Natural killer cell treated with Interleukin-12 subunit alpha and Interleukin-12 subunit beta and Interleukin-15 and Interleukin-18, amount 100 ng/mL, for 72 hours (primary cell): ENCODE measurements at regions not wholly inside any gene's neighbourhood (a gene's known extent, or its start where the extent isn't known, plus 50 kb on each side); places are given as distances from the start of the nearest gene placed in this dataset.
"Not testable (repeated sequence)": the region's sequence is repeated elsewhere in the genome, so short reads cannot be mapped to it uniquely, and the experiment has no call there.

ENCODE experiments used
- ATAC-seq, 2 donors: fragments of 150-1000 bp; cut with Tn5 transposase in 1 of 2; sonication (Bioruptor Pico), chemical (Tn5 transposase) in 1 of 2; 2 replicates each; pipeline ENCODE4 v1.10.0; 2021
- DNase-seq: peaks from one replicate; pipeline ENCODE4 v3.0.0; 2022; ENCODE audit warnings: low spot score
- H3K27ac Mint-ChIP-seq, 2 donors: 1 replicate in 1 of 2; 2 replicates in 1 of 2; pipeline ENCODE4 v1.8.0; 2022; ENCODE audit warnings: mixed read lengths in 2 of 2, mild to moderate bottlenecking in 1 of 2, moderate library complexity in 1 of 2
- H3K27me3 Mint-ChIP-seq, 2 donors: 1 replicate in 1 of 2; 2 replicates in 1 of 2; pipeline ENCODE4 v1.8.0; 2022; ENCODE audit warnings: mixed read lengths in 2 of 2
- H3K36me3 Mint-ChIP-seq: one replicate; pipeline ENCODE4 v1.8.0; 2022; ENCODE audit warnings: mixed read lengths
- H3K4me1 Mint-ChIP-seq, 2 donors: 1 replicate in 1 of 2; 2 replicates in 1 of 2; pipeline ENCODE4 v1.8.0; 2022; ENCODE audit warnings: low read depth in 2 of 2, mixed read lengths in 2 of 2, mild to moderate bottlenecking in 1 of 2
- H3K4me3 Mint-ChIP-seq: one replicate; pipeline ENCODE4 v1.8.0; 2022; ENCODE audit warnings: mixed read lengths
- H3K9me3 Mint-ChIP-seq: 2 replicates; pipeline ENCODE4 v1.8.0; 2022; ENCODE audit warnings: mixed read lengths

GRCh38 chr10:80832693-80833092, 295.0 kb downstream of the SH2D4B start:
- H3K36me3 Mint-ChIP-seq = peaks cover 12% of the 10 kb centered on the region
- not testable (repeated sequence) for H3K27me3 Mint-ChIP-seq, H3K4me3 Mint-ChIP-seq, H3K4me1 Mint-ChIP-seq, H3K27ac Mint-ChIP-seq, DNase-seq, ATAC-seq
- peaks cover 23% of the 10 kb centered on the region for H3K9me3 Mint-ChIP-seq

DNA sequence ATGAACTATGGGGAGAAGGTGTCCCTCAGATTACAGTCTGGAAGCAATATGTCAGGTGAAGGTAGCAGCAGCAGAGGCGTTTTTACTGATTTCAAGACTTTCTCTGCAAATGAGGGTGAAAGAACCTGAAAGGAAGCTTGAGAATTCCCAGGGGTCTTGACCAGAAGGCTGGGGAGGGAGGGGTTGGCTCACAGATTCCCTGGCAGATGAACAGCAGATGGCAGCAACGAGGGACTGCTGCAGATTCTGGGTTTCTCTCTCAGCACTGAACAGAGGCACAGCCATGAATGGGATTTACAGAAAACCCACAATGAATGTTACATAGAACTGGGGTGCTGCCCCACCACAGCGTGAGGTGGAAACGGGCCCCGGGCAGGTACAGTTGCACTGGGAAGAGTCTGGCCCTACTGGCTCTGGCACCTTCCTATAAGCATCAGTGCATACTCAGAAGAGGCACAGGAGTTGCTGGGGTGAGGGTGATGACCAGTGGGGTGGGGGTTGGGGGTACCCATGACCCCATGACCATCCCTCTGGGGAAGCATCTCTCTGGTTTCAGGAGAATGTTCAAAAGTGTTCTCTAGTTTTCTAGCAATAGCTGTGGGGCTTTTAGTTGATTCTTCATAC, 317.8 kb downstream of the SH2D4B start:
- H3K27me3 Mint-ChIP-seq = peaks cover 0 to 5% of the 10 kb centered on the region in 2 donors
- no peaks in the 10 kb centered on the region for H3K4me1 Mint-ChIP-seq
- no peak for DNase-seq
- H3K4me3 Mint-ChIP-seq = no peak overlapping the region
- no peaks in the 10 kb centered on the region for H3K9me3 Mint-ChIP-seq
- no peaks in the 10 kb centered on the region for H3K36me3 Mint-ChIP-seq
- ATAC-seq = peak in 1 of 2 donors; percentile 38
- H3K27ac Mint-ChIP-seq = no peak overlapping the region

DNA sequence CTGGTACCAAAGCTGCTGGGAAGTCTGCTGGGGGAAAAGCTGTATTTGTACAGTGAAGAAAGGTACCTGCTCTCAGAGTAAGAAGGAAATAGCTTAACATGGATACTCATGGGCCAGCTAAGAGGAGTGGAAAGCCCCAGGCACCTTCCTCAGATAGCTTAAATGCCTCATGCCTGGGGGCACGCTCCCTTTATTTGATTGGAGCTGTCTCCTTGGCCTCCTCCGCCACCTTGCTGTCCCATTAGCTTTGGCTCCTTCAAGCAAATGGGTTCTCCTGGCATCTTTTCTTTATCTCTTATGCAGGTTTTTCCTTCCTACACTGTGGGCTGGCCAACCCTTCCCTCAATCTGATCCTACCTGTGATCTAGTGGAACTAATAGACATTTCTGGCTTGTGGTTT, 318.5 kb downstream of the SH2D4B start:
- ATAC-seq (no peak), DNase-seq (no peak)
- no peaks in the 10 kb centered on the region for H3K36me3 Mint-ChIP-seq
- no peak overlapping the region for H3K27ac Mint-ChIP-seq
- H3K9me3 Mint-ChIP-seq = no peaks in the 10 kb centered on the region
- no peaks in the 10 kb centered on the region for H3K4me1 Mint-ChIP-seq
- peaks cover 0 to 5% of the 10 kb centered on the region in 2 donors for H3K27me3 Mint-ChIP-seq
- H3K4me3 Mint-ChIP-seq = no peak overlapping the region

GRCh38 chr10:80859279-80859678, 321.6 kb downstream of the SH2D4B start:
- H3K27me3 Mint-ChIP-seq, H3K9me3 Mint-ChIP-seq, H3K36me3 Mint-ChIP-seq, H3K4me1 Mint-ChIP-seq, ATAC-seq, DNase-seq, H3K27ac Mint-ChIP-seq, H3K4me3 Mint-ChIP-seq: not testable (repeated sequence)

DNA sequence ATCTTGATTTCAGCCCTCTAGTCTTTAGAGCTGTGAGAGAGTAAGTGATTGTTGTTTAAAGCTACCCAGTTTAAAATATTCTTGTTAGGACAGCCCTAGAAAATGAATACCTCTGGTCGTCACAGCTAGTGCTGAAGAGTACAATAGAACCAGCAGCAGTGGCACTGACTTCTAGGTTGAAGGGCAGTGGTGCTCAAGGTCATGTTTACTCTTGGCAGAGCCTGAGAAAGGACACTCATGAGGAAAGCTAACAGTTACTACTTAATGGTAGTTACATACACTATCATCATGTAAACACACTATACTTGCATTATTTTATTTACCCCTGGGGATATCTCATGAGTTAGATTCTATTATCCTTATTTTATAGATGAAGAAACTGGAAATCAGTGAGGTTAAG, 323.0 kb downstream of the SH2D4B start:
- H3K27me3 Mint-ChIP-seq = no peaks in the 10 kb centered on the region
- H3K4me3 Mint-ChIP-seq = no peak overlapping the region
- H3K9me3 Mint-ChIP-seq = no peaks in the 10 kb centered on the region
- no peaks in the 10 kb centered on the region for H3K4me1 Mint-ChIP-seq
- no peaks in the 10 kb centered on the region for H3K36me3 Mint-ChIP-seq
- no peak for DNase-seq
- no peak for ATAC-seq
- no peak overlapping the region for H3K27ac Mint-ChIP-seq

DNA sequence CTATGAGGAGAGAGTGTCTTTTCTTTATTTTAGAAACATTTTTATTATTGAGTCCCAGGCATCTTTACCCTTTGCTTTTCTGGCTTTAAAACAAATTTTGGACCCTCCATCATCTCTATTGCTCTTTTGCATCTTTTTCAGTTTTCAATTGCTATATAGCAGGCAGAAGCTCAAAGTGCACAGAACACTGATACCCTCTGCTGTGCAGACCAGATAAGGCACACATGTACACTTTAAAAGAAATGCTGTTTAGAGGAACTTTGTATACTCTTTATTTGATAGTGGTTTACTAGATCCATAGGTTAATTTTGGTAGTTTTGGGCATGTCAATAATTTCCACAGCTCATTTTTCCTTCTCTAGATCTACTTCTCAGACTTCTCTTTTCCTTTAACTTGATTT, 324.2 kb downstream of the SH2D4B start:
- Mint-ChIP-seq H3K4me3 (no peak overlapping the region), H3K9me3 (no peaks in the 10 kb centered on the region), H3K27ac (no peak overlapping the region), H3K27me3 (no peaks in the 10 kb centered on the region), H3K4me1 (no peaks in the 10 kb centered on the region), H3K36me3 (no peaks in the 10 kb centered on the region)
- no peak for DNase-seq
- ATAC-seq = no peak

GRCh38 chr10:80870282-80870681, 332.6 kb downstream of the SH2D4B start:
- Mint-ChIP-seq H3K4me3 (no peak overlapping the region), H3K9me3 (peaks cover 2% of the 10 kb centered on the region), H3K27me3 (no peaks in the 10 kb centered on the region), H3K36me3 (no peaks in the 10 kb centered on the region), H3K27ac (no peak overlapping the region), H3K4me1 (no peaks in the 10 kb centered on the region)
- ATAC-seq (no peak), DNase-seq (no peak)

GRCh38 chr10:80871083-80871482, 333.4 kb downstream of the SH2D4B start:
- Mint-ChIP-seq H3K36me3 (no peaks in the 10 kb centered on the region), H3K27ac (no peak overlapping the region), H3K4me3 (no peak overlapping the region), H3K27me3 (no peaks in the 10 kb centered on the region), H3K4me1 (no peaks in the 10 kb centered on the region), H3K9me3 (peaks cover 2% of the 10 kb centered on the region)
- ATAC-seq (no peak), DNase-seq (no peak)

GRCh38 chr10:80878330-80878729, 340.6 kb downstream of the SH2D4B start:
- Mint-ChIP-seq H3K27me3 (no peaks in the 10 kb centered on the region), H3K9me3 (peaks cover 5% of the 10 kb centered on the region), H3K36me3 (no peaks in the 10 kb centered on the region), H3K4me1 (no peaks in the 10 kb centered on the region), H3K27ac (no peak overlapping the region), H3K4me3 (no peak overlapping the region)
- no peak for DNase-seq
- ATAC-seq = no peak

GRCh38 chr10:80890146-80890545, 352.4 kb downstream of the SH2D4B start:
- Mint-ChIP-seq H3K4me1 (no peaks in the 10 kb centered on the region), H3K9me3 (peaks cover 3% of the 10 kb centered on the region), H3K36me3 (no peaks in the 10 kb centered on the region), H3K27ac (no peak overlapping the region), H3K4me3 (no peak overlapping the region), H3K27me3 (no peaks in the 10 kb centered on the region)
- ATAC-seq (no peak), DNase-seq (no peak)

DNA sequence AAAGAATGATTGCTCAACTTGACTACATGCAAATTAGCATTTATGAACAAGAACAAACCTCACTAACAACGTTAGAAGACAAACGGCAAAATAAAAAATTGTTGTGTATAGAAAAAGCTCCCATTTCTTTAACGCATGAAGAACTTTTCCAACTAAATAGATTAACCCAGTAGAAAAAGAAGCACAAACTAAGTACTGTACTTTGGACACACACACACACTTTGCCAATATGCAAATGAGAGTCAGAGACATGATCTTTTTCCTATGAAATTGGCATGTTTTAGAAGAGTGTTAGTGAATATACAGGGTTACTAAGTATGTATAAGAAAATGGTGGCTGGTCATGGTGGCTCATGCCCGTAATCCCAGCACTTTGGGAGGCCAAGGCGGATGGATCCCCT, 355.6 kb downstream of the SH2D4B start:
- Mint-ChIP-seq H3K27ac (no peak overlapping the region), H3K9me3 (no peaks in the 10 kb centered on the region), H3K4me1 (no peaks in the 10 kb centered on the region), H3K4me3 (no peak overlapping the region), H3K27me3 (no peaks in the 10 kb centered on the region), H3K36me3 (no peaks in the 10 kb centered on the region)
- DNase-seq (no peak), ATAC-seq (no peak)

DNA sequence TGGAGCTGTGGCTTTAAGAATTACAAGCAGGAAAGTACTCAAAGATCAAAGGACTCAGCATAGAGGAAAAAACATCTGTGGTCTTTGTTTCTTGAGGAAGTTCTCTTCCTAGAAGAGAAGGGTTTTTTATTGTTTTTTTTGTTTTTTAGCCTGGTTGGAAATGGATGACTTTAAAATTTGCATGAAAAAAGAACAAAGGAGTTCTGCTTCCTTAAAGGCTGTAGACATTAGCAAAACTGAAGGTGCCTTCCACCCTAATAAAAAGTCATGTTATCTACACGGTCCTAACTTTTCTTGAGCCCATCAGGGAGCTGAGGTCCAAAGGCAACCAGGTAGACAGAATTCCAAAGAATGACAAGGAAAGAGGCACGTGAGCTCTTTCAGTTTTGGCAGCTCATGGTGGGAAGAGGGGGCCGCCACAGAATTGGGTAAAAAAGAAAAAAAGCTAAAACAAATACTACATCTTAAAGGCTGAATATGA, 356.6 kb downstream of the SH2D4B start:
- H3K4me3 Mint-ChIP-seq = no peak overlapping the region
- no peak overlapping the region for H3K27ac Mint-ChIP-seq
- H3K4me1 Mint-ChIP-seq = no peaks in the 10 kb centered on the region
- H3K9me3 Mint-ChIP-seq = no peaks in the 10 kb centered on the region
- no peak for DNase-seq
- no peaks in the 10 kb centered on the region for H3K27me3 Mint-ChIP-seq
- no peak for ATAC-seq
- no peaks in the 10 kb centered on the region for H3K36me3 Mint-ChIP-seq

GRCh38 chr10:80894797-80895467, 357.2 kb downstream of the SH2D4B start:
- H3K36me3 Mint-ChIP-seq = no peaks in the 10 kb centered on the region
- H3K27me3 Mint-ChIP-seq = no peaks in the 10 kb centered on the region
- ATAC-seq = peak in 1 of 2 donors; percentile 24
- H3K4me1 Mint-ChIP-seq = no peaks in the 10 kb centered on the region
- H3K27ac Mint-ChIP-seq = no peak overlapping the region
- H3K4me3 Mint-ChIP-seq = no peak overlapping the region
- no peaks in the 10 kb centered on the region for H3K9me3 Mint-ChIP-seq
- no peak for DNase-seq

GRCh38 chr10:80896076-80896475, 358.4 kb downstream of the SH2D4B start:
- H3K4me3 Mint-ChIP-seq = no peak overlapping the region
- no peaks in the 10 kb centered on the region for H3K9me3 Mint-ChIP-seq
- H3K27me3 Mint-ChIP-seq = no peaks in the 10 kb centered on the region
- no peaks in the 10 kb centered on the region for H3K36me3 Mint-ChIP-seq
- no peak overlapping the region for H3K27ac Mint-ChIP-seq
- ATAC-seq = no peak
- H3K4me1 Mint-ChIP-seq = no peaks in the 10 kb centered on the region
- no peak for DNase-seq

GRCh38 chr10:80896959-80897358, 359.3 kb downstream of the SH2D4B start:
- Mint-ChIP-seq H3K4me1 (no peaks in the 10 kb centered on the region), H3K4me3 (no peak overlapping the region), H3K9me3 (no peaks in the 10 kb centered on the region), H3K27me3 (no peaks in the 10 kb centered on the region), H3K27ac (no peak overlapping the region), H3K36me3 (no peaks in the 10 kb centered on the region)
- ATAC-seq (no peak), DNase-seq (no peak)
